Urothelium cell line (cell line): ENCODE measurements at regions not wholly inside any gene's neighbourhood (a gene's known extent, or its start where the extent isn't known, plus 50 kb on each side); places are given as distances from the start of the nearest gene placed in this dataset.

ENCODE experiments used
- DNase-seq: peaks from one replicate; pipeline ENCODE4 v3.0.0; 2011; ENCODE audit warnings: low spot score, mixed read lengths
- FAIRE-seq: peaks from 2 replicates; lab custom pipeline; 2011; peaks lifted over from hg19 to GRCh38; lab: Jason Lieb, UNC

DNA sequence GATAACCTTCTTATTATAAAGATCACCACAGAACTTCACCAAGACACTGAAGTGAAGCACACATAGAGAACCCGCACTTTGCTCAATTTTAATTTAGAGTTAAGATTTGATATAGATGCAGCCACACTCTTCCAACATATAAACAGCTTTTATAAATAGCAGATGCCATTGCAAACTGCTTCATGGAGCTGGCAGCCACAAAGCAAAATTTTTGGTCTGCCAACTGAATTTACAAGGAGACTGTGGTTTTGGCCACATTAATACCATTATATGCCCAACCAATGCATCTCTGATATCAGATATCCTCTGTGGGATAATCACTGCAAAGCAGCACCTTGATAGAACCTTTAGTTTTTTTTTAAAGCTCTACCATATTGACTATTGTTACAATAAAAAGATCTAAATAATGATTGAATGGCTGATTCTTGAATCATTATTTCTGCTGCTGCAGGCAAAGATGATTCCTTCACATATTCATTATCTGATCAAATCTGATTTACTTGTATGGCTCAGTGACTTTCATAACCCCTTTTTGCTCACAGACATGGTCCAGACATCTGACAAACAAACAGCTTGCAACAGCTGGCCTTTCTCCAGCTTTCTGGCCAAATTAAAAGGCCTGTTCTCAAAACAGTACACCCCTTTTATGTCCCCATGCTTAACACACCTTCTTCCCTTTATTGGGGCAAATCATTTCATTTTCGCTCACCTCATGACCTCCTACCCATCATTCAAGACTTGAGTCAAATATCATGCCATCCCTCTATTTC, 88.4 kb downstream of the METTL4 start:
- FAIRE-seq = peak; percentile 27
- DNase-seq = no peak

DNA sequence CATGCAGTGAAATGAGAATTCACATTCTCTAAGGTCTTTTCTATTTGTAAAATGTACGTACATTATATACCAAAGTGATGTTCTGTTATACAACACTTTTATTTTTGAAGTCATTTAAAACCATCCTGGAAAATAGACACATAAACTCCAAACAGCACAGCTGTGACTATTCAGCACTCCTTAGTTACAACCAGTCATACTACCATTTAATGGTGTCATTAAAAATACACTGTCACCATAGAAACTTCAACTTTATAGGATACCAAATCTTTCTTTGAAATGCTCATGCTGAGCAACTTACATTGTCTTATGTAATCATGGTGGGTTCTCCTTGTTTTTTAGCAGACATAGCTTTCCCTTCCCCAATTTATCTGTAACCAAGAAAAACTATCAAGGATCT, 85.3 kb downstream of the METTL4 start:
- DNase-seq = no peak
- FAIRE-seq = no peak

DNA sequence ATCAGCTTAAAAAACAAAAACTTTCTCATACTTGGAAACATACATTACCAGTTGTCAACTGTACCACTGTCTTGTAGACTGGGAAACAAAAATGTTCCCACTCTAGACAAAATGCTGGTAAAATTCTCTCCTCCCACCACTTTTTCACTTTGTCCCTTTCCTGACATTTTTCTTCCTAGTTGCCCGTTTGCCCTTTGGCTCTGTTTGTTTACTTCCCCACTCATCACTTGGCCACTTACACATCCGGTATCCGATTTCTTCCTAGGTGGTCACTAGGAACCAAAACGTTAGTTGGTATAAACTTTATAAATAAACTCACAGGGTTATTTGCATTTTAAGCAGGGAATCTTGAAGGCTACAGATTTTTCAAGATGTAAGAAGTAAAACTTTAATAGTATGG, 84.9 kb downstream of the METTL4 start:
- FAIRE-seq (no peak), DNase-seq (no peak)
